ENCODE measurements at regions not wholly inside any gene's neighbourhood (a gene's known extent, or its start where the extent isn't known, plus 50 kb on each side); places are given as distances from the start of the nearest gene placed in this dataset.

- no peak for TF ChIP-seq CTCF (IDR thresholded peaks at IDR 0.05)
- TF ChIP-seq POLR2A (IDR thresholded peaks at IDR 0.05): no peak
- TF ChIP-seq EP300 (IDR thresholded peaks at IDR 0.05; ENCODE audit: low read depth): no peak
Measured at GRCh38 chr5:82808960-82809359, 268.2 kb downstream of the TMEM167A start.

Data from transverse colon (tissue), 3 donors.